ENCODE measurements at regions not wholly inside any gene's neighbourhood (a gene's known extent, or its start where the extent isn't known, plus 50 kb on each side); places are given as distances from the start of the nearest gene placed in this dataset.
"Not testable (repeated sequence)": the region's sequence is repeated elsewhere in the genome, so short reads cannot be mapped to it uniquely, and the experiment has no call there.

- peak; percentile 41 to 81 for DNase-seq
Observed at GRCh38 chr21:17679002-17679600, 66.4 kb upstream of the BTG3 start.

GRCh38 chr21:17676930-17677329, 64.2 kb upstream of the BTG3 start:
- DNase-seq: not testable (repeated sequence)

- no peak for DNase-seq
Observed at GRCh38 chr21:17674106-17674505, 61.4 kb upstream of the BTG3 start.

GRCh38 chr21:17673261-17674020, 60.7 kb upstream of the BTG3 start:
- no peak for DNase-seq

- DNase-seq: no peak
Observed at GRCh38 chr21:17671733-17672132, 59.0 kb upstream of the BTG3 start.

- DNase-seq: no peak
Observed at GRCh38 chr21:17668479-17669140, 55.9 kb upstream of the BTG3 start.

GRCh38 chr21:17667256-17667655, 54.6 kb upstream of the BTG3 start:
- no peak for DNase-seq

All from NCI-H446 (cell line).